GM11168 (cell line): ENCODE measurements at regions not wholly inside any gene's neighbourhood (a gene's known extent, or its start where the extent isn't known, plus 50 kb on each side); places are given as distances from the start of the nearest gene placed in this dataset.

Experiments
- in situ Hi-C: fragments of 300-500 bp; cut with MboI; formaldehyde crosslinking; loops from one replicate; pipeline ENCODE4 v1.12.0; 2022; ENCODE audit warnings: low sequenced_read_pairs; ENCODE audit not compliant: unreplicated experiment

GRCh38 chr1:177849130-177849529 lies 120.7 kb downstream of the SEC16B start:
- in situ Hi-C loops: no loop called here

DNA sequence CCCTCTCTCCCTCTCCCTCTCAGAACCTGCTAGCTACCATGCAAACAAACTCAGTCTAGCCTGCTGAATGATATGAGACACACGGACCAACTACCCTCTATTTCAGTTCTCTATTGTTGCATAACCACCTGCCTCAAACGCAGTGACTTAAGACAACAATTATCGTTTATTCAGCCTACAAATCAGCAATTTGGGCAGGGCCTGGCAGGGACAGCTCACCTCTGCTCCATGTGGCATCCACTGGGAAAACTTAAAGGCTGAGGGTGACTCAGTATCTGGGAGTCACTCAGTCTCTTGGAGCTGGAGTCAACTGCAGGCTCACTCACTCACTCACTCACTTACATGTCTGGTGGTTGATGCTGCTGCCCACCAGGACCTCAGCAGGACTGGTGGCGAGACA lies 121.3 kb downstream of the SEC16B start:
- in situ Hi-C loops: no loop called here

DNA sequence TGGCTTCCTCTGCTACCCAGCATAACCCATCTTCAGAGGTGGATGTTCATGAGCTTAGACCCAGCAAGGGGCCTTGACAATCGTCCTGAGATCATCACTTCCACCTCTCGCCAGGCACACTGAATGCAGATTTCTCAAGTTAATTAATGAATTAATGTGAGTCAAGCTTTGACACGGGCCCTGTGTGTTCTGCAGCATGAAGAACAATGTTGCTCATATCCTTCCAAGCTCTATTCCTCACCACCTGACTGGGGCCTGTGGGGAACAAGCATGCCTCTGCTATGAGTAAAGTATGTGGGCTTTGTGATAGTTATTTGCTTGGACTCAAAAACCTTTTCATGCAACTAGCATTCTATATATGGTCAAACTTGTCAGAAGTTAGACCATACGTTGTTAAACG lies 122.0 kb downstream of the SEC16B start:
- in situ Hi-C loops: no loop called here

GRCh38 chr1:177838907-177839485 lies 130.9 kb downstream of the SEC16B start:
- in situ Hi-C loops: no loop called here

DNA sequence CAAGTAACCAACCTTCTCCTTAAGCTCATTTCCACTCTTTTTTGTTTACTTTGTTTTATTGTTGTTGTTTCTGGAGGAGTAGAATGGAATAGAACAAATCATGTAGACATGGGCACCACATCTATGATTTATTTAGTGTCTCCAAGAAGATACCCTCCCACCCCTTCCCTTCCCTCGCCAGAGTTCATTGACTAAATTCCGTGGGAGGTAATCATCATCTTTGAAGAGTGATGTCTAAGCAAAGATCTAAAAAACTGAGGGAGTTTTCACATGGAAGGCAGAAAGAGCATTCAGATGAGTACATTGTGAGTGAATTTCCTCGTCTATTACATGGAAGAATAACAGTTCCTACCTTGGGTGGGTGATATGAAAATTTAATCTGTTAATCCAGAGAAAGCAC lies 136.2 kb downstream of the SEC16B start:
- in situ Hi-C loops: no loop called here

GRCh38 chr1:177830531-177831135 lies 139.2 kb downstream of the SEC16B start:
- in situ Hi-C loops: no loop called here

- in situ Hi-C loops: no loop called here
Observed at GRCh38 chr1:177825276-177825901, 144.5 kb downstream of the SEC16B start.

DNA sequence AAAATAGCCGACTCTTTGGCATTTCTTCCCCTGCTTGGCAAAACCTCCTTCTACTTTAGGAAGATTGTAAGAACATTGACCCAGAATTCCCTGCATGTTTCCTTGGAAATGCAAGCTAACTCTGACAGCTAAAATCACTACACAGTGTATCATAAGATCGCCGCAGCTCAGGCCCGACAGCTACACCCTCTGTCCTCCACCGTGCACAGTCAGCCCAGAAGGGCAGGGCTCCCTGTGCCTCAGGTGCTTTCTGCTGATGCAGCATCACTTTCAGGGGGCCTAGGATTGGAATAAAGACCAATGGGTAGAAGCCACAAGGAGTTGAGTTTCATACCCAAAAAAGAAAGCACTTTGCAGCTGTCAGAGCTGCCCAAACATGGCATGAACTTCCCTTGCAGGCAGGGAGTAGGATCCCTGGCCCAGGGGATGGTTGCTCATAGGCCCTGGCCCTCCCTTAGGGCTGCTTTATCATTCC lies 145.3 kb downstream of the SEC16B start:
- in situ Hi-C loops: no loop called here

DNA sequence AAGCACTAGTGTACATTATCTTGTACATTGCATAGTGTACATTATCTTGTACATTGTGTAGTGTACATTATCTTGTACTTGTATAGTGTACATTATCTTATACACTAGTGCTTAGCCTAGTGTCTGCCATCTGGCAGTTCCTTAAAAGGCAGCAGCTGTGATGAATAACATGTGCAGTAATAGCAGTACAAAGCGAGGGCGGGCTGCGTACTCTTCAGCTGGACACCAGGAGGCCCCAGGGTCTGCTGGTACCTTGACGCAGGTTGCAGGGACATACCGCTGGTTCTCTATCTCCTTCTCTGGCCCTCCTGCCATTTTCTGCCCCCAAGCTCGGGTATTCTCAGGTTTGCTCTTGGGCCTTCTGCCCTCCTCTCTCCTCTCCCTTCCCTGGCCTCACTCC lies 149.6 kb downstream of the SEC16B start:
- in situ Hi-C loops: no loop called here

DNA sequence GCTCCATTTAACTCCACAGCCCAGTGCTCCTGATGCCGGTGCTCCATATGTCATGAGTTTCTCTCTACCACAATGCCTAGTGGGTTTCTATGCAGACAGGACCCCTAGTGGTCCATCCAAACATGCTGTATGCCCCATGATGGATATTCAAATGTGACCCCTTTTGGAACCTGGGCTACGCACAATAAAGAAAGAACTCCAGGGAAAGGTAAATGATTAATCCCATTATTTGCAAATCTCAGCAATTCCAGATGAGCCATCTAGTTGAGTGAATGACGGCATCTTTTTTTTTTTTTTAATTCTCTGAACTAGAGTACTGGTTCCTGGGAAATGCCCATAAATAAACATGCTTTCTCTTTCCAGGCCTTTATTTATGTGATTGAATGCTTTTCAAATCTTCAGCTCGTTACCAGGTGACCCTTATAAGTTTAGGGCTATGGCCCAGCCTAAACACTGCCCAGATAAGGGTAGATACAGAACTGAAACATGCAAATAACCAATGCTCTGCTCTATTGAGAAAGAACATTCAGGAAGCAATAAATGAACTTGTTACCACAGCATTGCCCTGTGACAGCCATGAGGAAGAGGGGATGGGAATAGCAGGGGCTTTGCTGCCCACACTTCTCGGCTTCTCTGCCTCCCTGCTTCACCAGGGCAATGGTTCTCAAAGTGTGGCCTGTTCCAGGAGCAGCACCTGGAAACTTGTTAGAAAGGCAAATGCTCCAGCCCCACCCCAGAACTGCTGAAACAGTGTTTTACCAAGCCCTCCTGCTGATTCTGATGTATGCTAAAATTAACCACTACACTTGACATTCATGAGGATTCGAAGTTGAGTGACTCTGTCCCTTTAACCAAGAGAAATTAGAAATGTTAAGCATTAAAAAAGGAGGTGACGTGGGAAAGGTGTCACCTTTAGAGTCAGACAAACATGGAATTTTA lies 151.7 kb downstream of the SEC16B start:
- in situ Hi-C loops: no loop called here

DNA sequence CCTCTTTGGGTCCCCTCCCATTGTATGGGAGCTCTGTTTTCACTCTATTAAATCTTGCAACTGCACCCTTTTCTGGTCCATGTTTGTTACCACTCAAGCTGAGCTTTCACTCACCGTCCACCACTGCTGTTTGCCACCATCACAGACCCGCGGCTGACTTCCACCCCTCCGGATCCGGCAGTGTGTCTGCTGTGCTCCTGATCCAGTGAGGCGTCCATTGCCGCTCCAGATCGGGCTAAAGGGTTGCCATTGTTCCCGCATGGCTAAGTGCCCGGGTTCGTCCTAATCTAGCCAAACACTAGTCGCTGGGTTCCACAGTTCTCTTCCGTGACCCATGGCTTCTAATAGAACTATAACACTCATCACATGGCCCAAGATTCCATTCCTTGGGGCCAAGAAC lies 157.2 kb downstream of the SEC16B start:
- in situ Hi-C loops: no loop called here

- in situ Hi-C loops: no loop called here
Observed at GRCh38 chr1:177812144-177812543, 157.7 kb downstream of the SEC16B start.

DNA sequence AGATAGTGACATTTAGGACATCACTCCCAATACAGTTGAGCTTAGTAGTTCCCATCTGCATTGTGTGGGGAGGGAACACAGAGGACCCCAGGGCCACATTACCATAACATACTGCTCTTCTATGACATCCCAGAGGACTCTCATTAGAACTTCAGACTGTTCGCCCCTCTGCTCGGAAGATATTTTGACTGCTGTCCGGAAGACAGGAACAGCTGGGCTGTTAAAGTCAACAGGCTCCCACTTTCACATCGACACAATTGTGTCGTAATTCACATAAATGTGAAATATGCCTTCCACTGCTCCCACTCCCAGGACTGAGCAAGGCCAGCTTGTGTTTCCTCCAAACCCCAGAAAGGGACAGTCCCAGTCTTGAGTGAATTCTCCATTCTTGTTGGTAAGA lies 158.4 kb downstream of the SEC16B start:
- in situ Hi-C loops: no loop called here

- in situ Hi-C loops: no loop called here
Observed at GRCh38 chr1:177809819-177810218, 160.0 kb downstream of the SEC16B start.

- in situ Hi-C loops: no loop called here
Observed at GRCh38 chr1:177802304-177802703, 167.6 kb downstream of the SEC16B start.

DNA sequence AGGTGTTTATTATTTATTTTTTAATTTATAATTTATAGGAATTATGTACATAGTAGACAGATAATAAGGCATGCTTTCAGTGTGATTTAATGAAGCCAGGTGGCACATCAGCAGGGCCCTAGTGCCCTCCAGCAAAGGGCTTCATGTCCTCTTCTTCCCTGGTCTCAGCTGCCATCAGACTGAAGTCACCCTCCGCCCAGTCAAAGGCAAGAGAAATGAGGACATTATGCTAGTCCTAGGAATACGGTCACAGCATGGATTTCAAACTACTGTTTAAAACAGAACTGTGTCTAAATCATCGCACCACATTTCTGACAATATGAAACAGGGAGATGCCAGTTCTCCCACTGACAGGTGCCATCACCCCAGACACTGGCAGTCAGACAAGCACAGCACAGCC lies 168.1 kb downstream of the SEC16B start:
- in situ Hi-C loops: no loop called here

DNA sequence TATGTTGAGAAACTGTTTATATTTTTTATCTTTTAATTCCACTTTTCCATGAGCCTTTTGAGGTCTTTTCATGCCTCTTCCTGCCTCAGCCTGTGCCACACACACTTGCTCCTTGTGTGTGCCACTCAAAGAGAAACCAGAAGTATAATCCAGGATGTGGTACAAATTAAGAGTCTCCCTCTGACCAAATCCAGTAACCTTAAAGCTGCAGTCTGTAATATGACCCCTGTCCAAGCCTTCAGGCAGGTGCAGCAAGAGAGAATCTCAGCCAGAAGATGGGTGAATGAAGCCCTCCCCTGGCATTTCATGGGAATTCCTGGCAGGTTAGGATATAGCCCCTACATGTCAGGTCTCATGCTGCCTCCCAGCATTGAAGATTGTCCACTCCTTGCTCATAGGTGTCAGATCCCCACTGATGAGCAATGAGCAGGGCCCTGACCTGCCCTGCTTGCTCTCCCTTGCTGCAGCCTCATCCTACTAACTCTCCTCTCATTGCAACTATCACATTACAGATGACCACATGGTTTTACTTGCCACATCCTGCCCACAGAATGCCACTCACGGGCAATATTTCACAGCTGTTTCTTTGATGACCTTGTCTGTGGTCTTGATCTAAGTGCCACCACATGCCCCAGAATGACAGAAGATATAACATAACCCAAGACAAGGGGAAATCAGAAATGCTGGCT lies 169.3 kb downstream of the SEC16B start:
- in situ Hi-C loops: no loop called here

- in situ Hi-C loops: no loop called here
Observed at GRCh38 chr1:177799746-177800145, 170.1 kb downstream of the SEC16B start.

DNA sequence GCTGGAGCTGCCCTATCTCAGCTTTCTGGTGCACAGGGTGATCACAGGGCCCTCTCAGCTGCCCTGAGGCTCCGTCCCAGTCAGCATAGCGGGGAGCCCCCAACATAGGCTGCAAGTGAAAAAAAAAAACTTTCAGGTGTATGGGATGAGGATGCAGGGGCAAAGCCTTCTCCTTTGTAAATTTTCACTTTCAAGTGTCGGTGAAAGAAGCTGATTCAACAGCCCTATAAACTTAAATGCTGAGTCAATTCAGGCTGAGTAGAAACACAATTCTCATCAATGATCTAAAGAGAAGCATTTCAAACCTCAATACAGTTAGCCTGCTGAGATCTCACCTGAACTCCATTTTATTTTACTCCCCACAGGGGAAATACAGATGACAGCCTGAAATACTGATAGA lies 171.2 kb downstream of the SEC16B start:
- in situ Hi-C loops: no loop called here

DNA sequence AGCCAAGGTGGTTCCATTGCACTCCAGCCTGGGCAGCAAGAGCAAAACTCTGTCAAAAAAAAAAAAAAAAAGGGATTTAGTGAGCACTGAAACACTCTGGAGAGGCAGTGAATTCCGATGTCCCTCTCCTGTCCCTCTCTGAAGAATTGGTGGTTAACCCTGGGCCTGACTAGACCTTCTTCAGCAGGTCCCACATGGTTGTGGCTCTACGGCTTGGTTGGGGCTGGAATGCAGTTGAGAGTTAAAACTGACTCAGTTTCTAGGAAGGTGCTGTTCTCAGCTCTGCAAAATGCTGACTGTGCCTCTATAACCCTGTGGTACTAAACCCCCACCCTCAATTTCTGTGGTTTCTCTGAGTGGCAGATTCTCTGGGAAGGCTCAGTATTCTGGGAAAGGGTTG lies 173.3 kb downstream of the SEC16B start:
- in situ Hi-C loops: no loop called here
